ENCODE measurements at regions not wholly inside any gene's neighbourhood (a gene's known extent, or its start where the extent isn't known, plus 50 kb on each side); places are given as distances from the start of the nearest gene placed in this dataset.

- Histone ChIP-seq H3K9me3 (no peaks in the 10 kb centered on the region), H3K4me1 (no peaks in the 10 kb centered on the region), H3K27ac (no peak overlapping the region), H3K36me3 (no peaks in the 10 kb centered on the region), H3K27me3 (no peaks in the 10 kb centered on the region), H3K4me3 (no peak overlapping the region)
- intact Hi-C loops (cut with DNase I) = no loop called here
- no peak for ATAC-seq
- no peak for DNase-seq
- WGBS (ENCODE audit: insufficient coverage, low coverage, low lambda C conversion rate, missing lambda C conversion rate) = 53% methylated on average over 2 of the region's 2 CpGs
- no peak for TF ChIP-seq POLR2A (IDR thresholded peaks at IDR 0.05)
- TF ChIP-seq CTCF (IDR thresholded peaks at IDR 0.05) = no peak
Measured at GRCh38 chr9:2340046-2340760, 281.4 kb upstream of the VLDLR start.

GRCh38 chr9:2341126-2341525 lies 280.5 kb upstream of the VLDLR start:
- 50% methylated on average over 3 of the region's 3 CpGs for WGBS (ENCODE audit: insufficient coverage, low coverage, low lambda C conversion rate, missing lambda C conversion rate)
- no peaks in the 10 kb centered on the region for H3K27me3 ChIP-seq
- DNase-seq = no peak

GRCh38 chr9:2341956-2342355 lies 279.6 kb upstream of the VLDLR start:
- ATAC-seq (no peak), DNase-seq (no peak)
- Histone ChIP-seq H3K36me3 (no peaks in the 10 kb centered on the region), H3K4me1 (no peaks in the 10 kb centered on the region), H3K9me3 (no peaks in the 10 kb centered on the region), H3K27me3 (no peaks in the 10 kb centered on the region), H3K27ac (no peak overlapping the region), H3K4me3 (no peak overlapping the region)
- TF ChIP-seq POLR2A (IDR thresholded peaks at IDR 0.05) (no peak), CTCF (IDR thresholded peaks at IDR 0.05) (no peak)
- 67% methylated on average over 1 of the region's 1 CpG for WGBS (ENCODE audit: insufficient coverage, low coverage, low lambda C conversion rate, missing lambda C conversion rate)
- intact Hi-C loops (cut with DNase I) = no loop called here

More at GRCh38 chr9:2341126-2341525, 280.5 kb upstream of the VLDLR start:
- Histone ChIP-seq H3K4me1 (no peaks in the 10 kb centered on the region), H3K4me3 (no peak overlapping the region), H3K36me3 (no peaks in the 10 kb centered on the region), H3K27ac (no peak overlapping the region), H3K9me3 (no peaks in the 10 kb centered on the region)
- ATAC-seq = no peak
- no peak for TF ChIP-seq POLR2A (IDR thresholded peaks at IDR 0.05)
- TF ChIP-seq CTCF (IDR thresholded peaks at IDR 0.05) = no peak
- intact Hi-C loops (cut with DNase I) = no loop called here

- Histone ChIP-seq H3K9me3 (no peaks in the 10 kb centered on the region), H3K27ac (no peak overlapping the region), H3K27me3 (no peaks in the 10 kb centered on the region), H3K36me3 (no peaks in the 10 kb centered on the region), H3K4me1 (no peaks in the 10 kb centered on the region), H3K4me3 (no peak overlapping the region)
- ATAC-seq (no peak), DNase-seq (no peak)
- 80% methylated on average over 3 of the region's 3 CpGs for WGBS (ENCODE audit: insufficient coverage, low coverage, low lambda C conversion rate, missing lambda C conversion rate)
- intact Hi-C loops (cut with DNase I) = no loop called here
- TF ChIP-seq POLR2A (IDR thresholded peaks at IDR 0.05) = no peak
- TF ChIP-seq CTCF (IDR thresholded peaks at IDR 0.05) = no peak
Measured at GRCh38 chr9:2343756-2344155, 277.8 kb upstream of the VLDLR start.
